ENCODE measurements at regions not wholly inside any gene's neighbourhood (a gene's known extent, or its start where the extent isn't known, plus 50 kb on each side); places are given as distances from the start of the nearest gene placed in this dataset.

DNA sequence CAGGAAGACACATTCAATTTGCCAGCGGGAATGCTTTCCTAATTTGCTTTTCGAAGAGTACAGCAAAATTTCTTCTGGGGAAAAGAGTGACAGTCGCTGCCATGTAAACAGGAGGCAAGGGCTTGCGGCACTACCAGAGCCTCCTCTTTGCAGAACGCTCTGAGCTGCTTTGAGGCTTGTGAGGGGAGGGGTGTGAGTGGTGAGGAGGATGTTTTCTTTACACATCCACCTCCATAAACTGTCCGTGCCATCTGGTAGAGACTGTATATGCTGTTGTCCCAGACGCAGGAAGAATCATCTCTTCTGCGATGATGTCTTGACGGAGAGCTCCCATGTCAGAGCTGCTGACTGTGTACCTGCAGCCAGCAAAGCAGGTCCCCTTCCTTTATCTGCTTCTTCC is 138.0 kb downstream of the SOCS6 start:
- no peaks in the 10 kb centered on the region for H3K36me3 Mint-ChIP-seq (ENCODE audit: insufficient read depth)
- H3K27me3 Mint-ChIP-seq, result no peaks in the 10 kb centered on the region
- no peak overlapping the region for H3K27ac Mint-ChIP-seq
- DNase-seq (ENCODE audit: low spot score, unreplicated experiment), result no peak
- peaks cover 2% of the 10 kb centered on the region for H3K9me3 Mint-ChIP-seq (ENCODE audit: low read depth)
- no peak overlapping the region for H3K4me3 Mint-ChIP-seq (ENCODE audit: low read depth)
- TF ChIP-seq, protein P1, sequence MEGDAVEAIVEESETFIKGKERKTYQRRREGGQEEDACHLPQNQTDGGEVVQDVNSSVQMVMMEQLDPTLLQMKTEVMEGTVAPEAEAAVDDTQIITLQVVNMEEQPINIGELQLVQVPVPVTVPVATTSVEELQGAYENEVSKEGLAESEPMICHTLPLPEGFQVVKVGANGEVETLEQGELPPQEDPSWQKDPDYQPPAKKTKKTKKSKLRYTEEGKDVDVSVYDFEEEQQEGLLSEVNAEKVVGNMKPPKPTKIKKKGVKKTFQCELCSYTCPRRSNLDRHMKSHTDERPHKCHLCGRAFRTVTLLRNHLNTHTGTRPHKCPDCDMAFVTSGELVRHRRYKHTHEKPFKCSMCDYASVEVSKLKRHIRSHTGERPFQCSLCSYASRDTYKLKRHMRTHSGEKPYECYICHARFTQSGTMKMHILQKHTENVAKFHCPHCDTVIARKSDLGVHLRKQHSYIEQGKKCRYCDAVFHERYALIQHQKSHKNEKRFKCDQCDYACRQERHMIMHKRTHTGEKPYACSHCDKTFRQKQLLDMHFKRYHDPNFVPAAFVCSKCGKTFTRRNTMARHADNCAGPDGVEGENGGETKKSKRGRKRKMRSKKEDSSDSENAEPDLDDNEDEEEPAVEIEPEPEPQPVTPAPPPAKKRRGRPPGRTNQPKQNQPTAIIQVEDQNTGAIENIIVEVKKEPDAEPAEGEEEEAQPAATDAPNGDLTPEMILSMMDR (IDR thresholded peaks at IDR 0.05; ENCODE audit: unreplicated experiment), result no peak
- H3K4me1 Mint-ChIP-seq (ENCODE audit: low read depth), result peaks cover 28% of the 10 kb centered on the region

DNA sequence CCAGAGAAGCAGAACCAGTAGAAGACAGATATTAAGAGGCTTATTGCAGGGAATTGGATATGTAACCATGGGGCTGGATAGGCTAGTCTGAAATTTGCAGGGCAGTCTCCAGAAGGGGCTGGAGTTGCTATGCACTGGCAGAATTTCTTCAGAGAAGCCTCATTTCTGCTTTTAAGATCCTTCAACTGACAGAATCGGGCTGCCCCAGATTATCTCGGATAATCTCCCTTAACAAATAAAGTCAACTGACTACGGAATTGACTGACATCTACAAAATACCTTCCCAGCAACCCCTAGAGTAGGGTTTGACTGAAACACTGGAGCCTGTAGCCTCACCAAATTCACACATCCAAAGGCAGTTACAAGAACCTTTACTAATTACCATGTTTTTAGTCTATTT is 136.4 kb downstream of the SOCS6 start:
- Mint-ChIP-seq H3K36me3 (ENCODE audit: insufficient read depth) (no peaks in the 10 kb centered on the region), H3K27me3 (no peaks in the 10 kb centered on the region), H3K4me1 (ENCODE audit: low read depth) (peaks cover 21% of the 10 kb centered on the region), H3K4me3 (ENCODE audit: low read depth) (no peak overlapping the region), H3K27ac (no peak overlapping the region), H3K9me3 (ENCODE audit: low read depth) (peaks cover 2% of the 10 kb centered on the region)
- TF ChIP-seq, protein P1 (IDR thresholded peaks at IDR 0.05; ENCODE audit: unreplicated experiment), result no peak
- no peak for DNase-seq (ENCODE audit: low spot score, unreplicated experiment)

DNA sequence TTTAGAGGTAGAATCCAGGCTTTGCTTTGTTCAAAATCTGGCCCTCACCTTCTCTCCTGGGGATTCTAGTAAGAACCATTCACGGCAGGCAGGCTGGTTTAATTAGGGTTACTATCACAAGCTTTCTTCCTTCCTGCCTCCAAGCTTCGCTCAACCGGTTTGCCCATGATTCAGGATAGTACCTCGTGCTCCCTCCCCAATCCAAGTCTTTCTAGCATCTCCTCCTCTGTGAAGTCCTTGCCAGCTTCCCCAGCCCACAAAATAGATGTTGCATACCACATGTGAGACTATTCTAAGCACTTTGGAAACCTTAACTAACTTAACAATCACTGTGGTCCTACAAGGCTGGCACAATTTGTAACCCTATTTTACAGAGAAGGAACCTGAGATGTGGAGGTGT is 135.1 kb downstream of the SOCS6 start:
- TF ChIP-seq, protein P1 (IDR thresholded peaks at IDR 0.05; ENCODE audit: unreplicated experiment), result no peak
- H3K9me3 Mint-ChIP-seq (ENCODE audit: low read depth), result peaks cover 2% of the 10 kb centered on the region
- H3K27ac Mint-ChIP-seq, result no peak overlapping the region
- H3K4me1 Mint-ChIP-seq (ENCODE audit: low read depth), result peaks cover 28% of the 10 kb centered on the region
- no peak overlapping the region for H3K4me3 Mint-ChIP-seq (ENCODE audit: low read depth)
- no peaks in the 10 kb centered on the region for H3K36me3 Mint-ChIP-seq (ENCODE audit: insufficient read depth)
- no peak for DNase-seq (ENCODE audit: low spot score, unreplicated experiment)
- H3K27me3 Mint-ChIP-seq, result peaks cover 3% of the 10 kb centered on the region

DNA sequence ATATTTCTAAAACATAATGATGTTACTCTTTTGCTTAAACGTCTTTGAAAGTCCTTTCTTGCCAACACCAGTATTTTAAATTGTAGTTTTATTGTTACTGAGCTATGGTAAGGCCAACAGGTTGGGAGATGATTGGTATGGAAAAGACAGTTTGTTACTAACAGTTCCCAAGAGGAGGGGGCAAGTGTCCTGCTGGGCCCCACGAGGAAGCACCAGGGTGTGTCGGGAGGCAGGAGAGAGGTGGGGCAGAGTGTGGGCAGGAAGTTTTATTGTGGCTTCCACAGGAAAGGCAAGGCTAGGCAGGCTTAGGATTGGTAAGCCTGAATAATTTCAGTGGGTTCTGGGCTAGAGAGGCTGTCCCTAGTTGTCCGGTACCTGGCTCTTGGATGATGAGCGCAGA is 134.3 kb downstream of the SOCS6 start:
- Mint-ChIP-seq H3K36me3 (ENCODE audit: insufficient read depth) (no peaks in the 10 kb centered on the region), H3K27me3 (peaks cover 3% of the 10 kb centered on the region), H3K27ac (no peak overlapping the region), H3K4me3 (ENCODE audit: low read depth) (no peak overlapping the region), H3K4me1 (ENCODE audit: low read depth) (peaks cover 30% of the 10 kb centered on the region), H3K9me3 (ENCODE audit: low read depth) (peaks cover 2% of the 10 kb centered on the region)
- no peak for DNase-seq (ENCODE audit: low spot score, unreplicated experiment)
- TF ChIP-seq, protein P1 (IDR thresholded peaks at IDR 0.05; ENCODE audit: unreplicated experiment), result no peak

DNA sequence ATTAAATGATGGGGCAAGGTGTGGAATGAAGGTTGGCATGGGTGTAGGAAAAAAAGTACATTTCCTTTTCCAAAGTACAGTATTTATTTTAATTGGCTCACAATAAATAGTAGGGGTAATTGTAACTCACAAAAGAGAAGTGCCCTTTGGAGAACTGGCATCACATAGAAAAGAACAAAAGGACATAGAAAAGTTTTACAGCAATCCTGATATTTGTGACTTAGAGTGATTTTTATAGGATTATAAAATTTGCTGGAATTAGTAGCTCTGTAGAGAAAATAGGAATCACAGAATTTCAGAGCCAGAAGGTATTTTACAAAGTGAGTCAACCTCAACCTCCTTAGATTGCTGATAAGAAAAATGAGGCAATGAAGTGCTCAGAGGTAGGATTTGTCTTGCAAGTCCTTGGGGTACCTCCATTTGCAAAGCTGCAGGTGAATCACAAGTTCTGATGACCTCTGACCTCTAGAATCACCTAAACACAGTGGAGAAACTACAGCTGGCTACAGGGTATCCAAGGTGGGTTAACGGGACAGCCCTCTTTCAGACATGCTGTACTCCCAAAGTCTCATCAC is 133.6 kb downstream of the SOCS6 start:
- no peaks in the 10 kb centered on the region for H3K36me3 Mint-ChIP-seq (ENCODE audit: insufficient read depth)
- H3K4me1 Mint-ChIP-seq (ENCODE audit: low read depth), result peaks cover 28% of the 10 kb centered on the region
- H3K27ac Mint-ChIP-seq, result no peak overlapping the region
- H3K4me3 Mint-ChIP-seq (ENCODE audit: low read depth), result no peak overlapping the region
- H3K27me3 Mint-ChIP-seq, result peaks cover 3% of the 10 kb centered on the region
- peaks cover 2% of the 10 kb centered on the region for H3K9me3 Mint-ChIP-seq (ENCODE audit: low read depth)
- TF ChIP-seq, protein P1 (IDR thresholded peaks at IDR 0.05; ENCODE audit: unreplicated experiment), result no peak
- no peak for DNase-seq (ENCODE audit: low spot score, unreplicated experiment)
